Suprapubic skin (tissue), 4 donors: ENCODE measurements at regions not wholly inside any gene's neighbourhood (a gene's known extent, or its start where the extent isn't known, plus 50 kb on each side); places are given as distances from the start of the nearest gene placed in this dataset.

Experiments
- DNase-seq, 2 donors: peaks; one replicate each; pipeline ENCODE4 v3.0.0-alpha.2; 2019; ENCODE audit warnings: low spot score in 2 of 2
- H3K27ac ChIP-seq: fragments of 200-600 bp; sonication (generic); one replicate; pipeline ENCODE4 v1.5.1; 2019
- H3K27me3 ChIP-seq: fragments of 200-600 bp; sonication (generic); one replicate; pipeline ENCODE4 v1.5.1; 2019
- H3K36me3 ChIP-seq: fragments of 200-600 bp; sonication (generic); one replicate; pipeline ENCODE4 v1.5.1; 2019
- H3K4me1 ChIP-seq: fragments of 200-600 bp; sonication (generic); one replicate; pipeline ENCODE4 v1.5.1; 2019
- H3K4me3 ChIP-seq: fragments of 200-600 bp; sonication (generic); one replicate; pipeline ENCODE4 v1.5.1; 2019; ENCODE audit warnings: mild to moderate bottlenecking
- H3K9me3 ChIP-seq: fragments of 200-600 bp; sonication (generic); one replicate; pipeline ENCODE4 v1.5.1; 2019
- CTCF ChIP-seq, 2 donors: fragments of 200-600 bp in 1 of 2; fragments of 450-650 bp in 1 of 2; sonication (generic) in 1 of 2; IDR thresholded peaks; one replicate each; pipeline ENCODE4 v1.5.1; 2016 to 2019; ENCODE audit warnings: antibody characterized with exemption in 2 of 2, mild to moderate bottlenecking in 1 of 2, moderate library complexity in 1 of 2
- EP300 ChIP-seq: sonication (generic); formaldehyde crosslinking; IDR thresholded peaks from one replicate; pipeline ENCODE4 v1.6.1; 2017; ENCODE audit warnings: antibody characterized with exemption
- POLR2A ChIP-seq, 2 donors: fragments of 450-650 bp; IDR thresholded peaks; one replicate each; pipeline ENCODE4 v1.6.1; 2017; ENCODE audit warnings: antibody characterized with exemption in 2 of 2, mild to moderate bottlenecking in 2 of 2, moderate library complexity in 2 of 2
- POLR2AphosphoS5 ChIP-seq, 3 donors: sonication (generic); formaldehyde crosslinking; IDR thresholded peaks; one replicate each; pipeline ENCODE4 v1.6.1; 2017; ENCODE audit warnings: antibody characterized with exemption in 3 of 3
- WGBS: methylation state at CpG from one replicate; pipeline ENCODE4 v1.1.5; 2018; 5-methylcytosine and 5-hydroxymethylcytosine counted together

- no peak for DNase-seq
- no peaks in the 10 kb centered on the region for H3K36me3 ChIP-seq
- H3K4me1 ChIP-seq: peaks cover 2% of the 10 kb centered on the region
- no peak overlapping the region for H3K4me3 ChIP-seq
- TF ChIP-seq EP300 (no peak), POLR2AphosphoS5 (IDR thresholded peaks at IDR 0.05) (no peak), POLR2A (IDR thresholded peaks at IDR 0.05) (no peak)
- H3K27ac ChIP-seq: no peak overlapping the region
- H3K9me3 ChIP-seq: no peaks in the 10 kb centered on the region
- WGBS: 72% methylated on average over 4 of the region's 4 CpGs
- H3K27me3 ChIP-seq: no peaks in the 10 kb centered on the region
These were observed 136.8 kb downstream of the UQCRFS1 start for GRCh38 chr19:29076161-29076560.

GRCh38 chr19:29075149-29075548, 137.8 kb downstream of the UQCRFS1 start:
- TF ChIP-seq POLR2AphosphoS5 (IDR thresholded peaks at IDR 0.05) (no peak), EP300 (no peak)
- Histone ChIP-seq H3K9me3 (no peaks in the 10 kb centered on the region), H3K27ac (no peak overlapping the region), H3K4me3 (no peak overlapping the region), H3K4me1 (peaks cover 2% of the 10 kb centered on the region), H3K36me3 (no peaks in the 10 kb centered on the region), H3K27me3 (no peaks in the 10 kb centered on the region)
- WGBS: 86% methylated on average over 2 of the region's 2 CpGs
- DNase-seq: no peak

- no peak for TF ChIP-seq CTCF (IDR thresholded peaks at IDR 0.05)
- no peak for TF ChIP-seq EP300
- no peak for TF ChIP-seq POLR2A (IDR thresholded peaks at IDR 0.05)
- TF ChIP-seq POLR2AphosphoS5 (IDR thresholded peaks at IDR 0.05): no peak
- H3K27ac ChIP-seq: no peak overlapping the region
- WGBS: 96% methylated on average over 5 of the region's 5 CpGs
- H3K36me3 ChIP-seq: no peaks in the 10 kb centered on the region
- no peak for DNase-seq
- H3K4me1 ChIP-seq: peaks cover 2% of the 10 kb centered on the region
- no peak overlapping the region for H3K4me3 ChIP-seq
- no peaks in the 10 kb centered on the region for H3K27me3 ChIP-seq
- H3K9me3 ChIP-seq: no peaks in the 10 kb centered on the region
These were observed 138.4 kb downstream of the UQCRFS1 start for GRCh38 chr19:29074579-29074978.

- no peak for DNase-seq
- H3K4me3 ChIP-seq: no peak overlapping the region
- no peaks in the 10 kb centered on the region for H3K9me3 ChIP-seq
- H3K36me3 ChIP-seq: no peaks in the 10 kb centered on the region
- TF ChIP-seq POLR2AphosphoS5 (IDR thresholded peaks at IDR 0.05) (no peak), EP300 (no peak), POLR2A (IDR thresholded peaks at IDR 0.05) (no peak), CTCF (IDR thresholded peaks at IDR 0.05) (no peak)
- no peaks in the 10 kb centered on the region for H3K4me1 ChIP-seq
- H3K27ac ChIP-seq: no peak overlapping the region
- WGBS: 81% methylated on average over 2 of the region's 2 CpGs
- no peaks in the 10 kb centered on the region for H3K27me3 ChIP-seq
These were observed 145.1 kb downstream of the UQCRFS1 start for GRCh38 chr19:29067831-29068230.

- TF ChIP-seq POLR2A (IDR thresholded peaks at IDR 0.05) (no peak), CTCF (IDR thresholded peaks at IDR 0.05) (no peak), POLR2AphosphoS5 (IDR thresholded peaks at IDR 0.05) (no peak), EP300 (no peak)
- Histone ChIP-seq H3K9me3 (no peaks in the 10 kb centered on the region), H3K27ac (no peak overlapping the region), H3K27me3 (no peaks in the 10 kb centered on the region), H3K36me3 (no peaks in the 10 kb centered on the region), H3K4me1 (no peaks in the 10 kb centered on the region), H3K4me3 (no peak overlapping the region)
- 45% methylated on average over 14 of the region's 14 CpGs for WGBS
- DNase-seq: no peak
These were observed 150.2 kb downstream of the UQCRFS1 start for GRCh38 chr19:29062475-29063435.

GRCh38 chr19:29060813-29061364, 152.1 kb downstream of the UQCRFS1 start:
- WGBS: 62% methylated on average over 7 of the region's 7 CpGs
- H3K27ac ChIP-seq: no peak overlapping the region

More at GRCh38 chr19:29060813-29061364, 152.1 kb downstream of the UQCRFS1 start:
- H3K4me1 ChIP-seq: no peaks in the 10 kb centered on the region
- TF ChIP-seq CTCF (IDR thresholded peaks at IDR 0.05): no peak
- no peaks in the 10 kb centered on the region for H3K27me3 ChIP-seq
- H3K36me3 ChIP-seq: no peaks in the 10 kb centered on the region
- no peak overlapping the region for H3K4me3 ChIP-seq
- H3K9me3 ChIP-seq: no peaks in the 10 kb centered on the region
- no peak for DNase-seq
